Natural killer cell (primary cell): ENCODE measurements at regions not wholly inside any gene's neighbourhood (a gene's known extent, or its start where the extent isn't known, plus 50 kb on each side); places are given as distances from the start of the nearest gene placed in this dataset.
"Not testable (repeated sequence)": the region's sequence is repeated elsewhere in the genome, so short reads cannot be mapped to it uniquely, and the experiment has no call there.

Source experiments
- ATAC-seq, 3 donors: fragments of 150-1000 bp in 2 of 3; fragments of 200-7000 bp in 1 of 3; cut with Tn5 transposase; 1 replicate in 1 of 3; 2 replicates in 2 of 3; pipeline ENCODE4 v1.10.0; 2021; ENCODE audit warnings: mild to moderate bottlenecking in 2 of 3, moderate library complexity in 2 of 3
- DNase-seq, 2 donors: peaks; one replicate each; pipeline versions ENCODE4 v3.0.0 to v3.0.0-alpha.2; 2013 to 2021; ENCODE audit warnings: mixed read lengths in 1 of 2
- H3K27ac ChIP-seq: one replicate; pipeline ENCODE4 v1.5.1; 2013; ENCODE audit warnings: mild to moderate bottlenecking, low read length
- H3K27me3 ChIP-seq: one replicate; pipeline ENCODE4 v1.6.1; 2013; ENCODE audit warnings: low read length; ENCODE audit not compliant: control insufficient read depth, insufficient read depth
- H3K36me3 ChIP-seq: one replicate; pipeline ENCODE4 v1.6.1; 2013; ENCODE audit warnings: low read length; ENCODE audit not compliant: control insufficient read depth, insufficient read depth
- H3K4me1 ChIP-seq: one replicate; pipeline ENCODE4 v1.6.1; 2013; ENCODE audit warnings: low read length; ENCODE audit not compliant: control insufficient read depth, insufficient read depth
- H3K4me3 ChIP-seq: one replicate; pipeline ENCODE4 v1.5.1; 2013; ENCODE audit warnings: low read length
- H3K9me3 ChIP-seq: one replicate; pipeline ENCODE4 v1.6.1; 2013; ENCODE audit warnings: low read length; ENCODE audit not compliant: control insufficient read depth, insufficient read depth
- H3K27ac Mint-ChIP-seq, 2 donors: one replicate each; pipeline ENCODE4 v1.8.0; 2022; ENCODE audit warnings: mild to moderate bottlenecking in 2 of 2, mixed read lengths in 2 of 2, moderate library complexity in 1 of 2
- H3K27me3 Mint-ChIP-seq, 2 donors: one replicate each; pipeline ENCODE4 v1.8.0; 2022; ENCODE audit warnings: low read depth in 2 of 2, mixed read lengths in 2 of 2
- H3K36me3 Mint-ChIP-seq: one replicate; pipeline ENCODE4 v1.8.0; 2022; ENCODE audit warnings: mixed read lengths
- H3K4me1 Mint-ChIP-seq, 2 donors: one replicate each; pipeline ENCODE4 v1.8.0; 2022; ENCODE audit warnings: mixed read lengths in 2 of 2
- H3K4me3 Mint-ChIP-seq: one replicate; pipeline ENCODE4 v1.8.0; 2022; ENCODE audit warnings: mild to moderate bottlenecking, moderate library complexity, mixed read lengths
- H3K9me3 Mint-ChIP-seq, 2 donors: one replicate each; pipeline ENCODE4 v1.8.0; 2022; ENCODE audit warnings: mixed read lengths in 2 of 2
- WGBS: methylation state at CpG from one replicate; pipeline ENCODE4 v1.1.7; 2013; ENCODE audit warnings: missing lambda C conversion rate; ENCODE audit not compliant: insufficient coverage; 5-methylcytosine and 5-hydroxymethylcytosine counted together
- intact Hi-C: fragments of 100-400 bp; cut with micrococcal nuclease; formaldehyde crosslinking; loops from one replicate; pipeline ENCODE4 v1.14.2; 2022
- TF ChIP-seq, protein P1 (sequence below): fragments of 200-600 bp; IDR thresholded peaks from one replicate; pipeline ENCODE4 v1.8.0; 2022; ENCODE audit warnings: antibody characterized with exemption

GRCh38 chr1:34369701-34370455 is 193.2 kb downstream of the C1orf94 start:
- Mint-ChIP-seq H3K27ac (no peak overlapping the region), H3K27me3 (peaks cover 5 to 26% of the 10 kb centered on the region in 2 donors), H3K9me3 (no peaks in the 10 kb centered on the region), H3K36me3 (no peaks in the 10 kb centered on the region), H3K4me1 (no peaks in the 10 kb centered on the region), H3K4me3 (no peak overlapping the region)
- no peak for ATAC-seq
- DNase-seq, result no peak
- H3K4me3 ChIP-seq, result no peak overlapping the region
- H3K36me3 ChIP-seq, result no peaks in the 10 kb centered on the region
- no peaks in the 10 kb centered on the region for H3K27me3 ChIP-seq
- TF ChIP-seq, protein P1, sequence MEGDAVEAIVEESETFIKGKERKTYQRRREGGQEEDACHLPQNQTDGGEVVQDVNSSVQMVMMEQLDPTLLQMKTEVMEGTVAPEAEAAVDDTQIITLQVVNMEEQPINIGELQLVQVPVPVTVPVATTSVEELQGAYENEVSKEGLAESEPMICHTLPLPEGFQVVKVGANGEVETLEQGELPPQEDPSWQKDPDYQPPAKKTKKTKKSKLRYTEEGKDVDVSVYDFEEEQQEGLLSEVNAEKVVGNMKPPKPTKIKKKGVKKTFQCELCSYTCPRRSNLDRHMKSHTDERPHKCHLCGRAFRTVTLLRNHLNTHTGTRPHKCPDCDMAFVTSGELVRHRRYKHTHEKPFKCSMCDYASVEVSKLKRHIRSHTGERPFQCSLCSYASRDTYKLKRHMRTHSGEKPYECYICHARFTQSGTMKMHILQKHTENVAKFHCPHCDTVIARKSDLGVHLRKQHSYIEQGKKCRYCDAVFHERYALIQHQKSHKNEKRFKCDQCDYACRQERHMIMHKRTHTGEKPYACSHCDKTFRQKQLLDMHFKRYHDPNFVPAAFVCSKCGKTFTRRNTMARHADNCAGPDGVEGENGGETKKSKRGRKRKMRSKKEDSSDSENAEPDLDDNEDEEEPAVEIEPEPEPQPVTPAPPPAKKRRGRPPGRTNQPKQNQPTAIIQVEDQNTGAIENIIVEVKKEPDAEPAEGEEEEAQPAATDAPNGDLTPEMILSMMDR, result no peak
- intact Hi-C loops, result no loop called here
- H3K27ac ChIP-seq, result no peak overlapping the region
- H3K4me1 ChIP-seq, result no peaks in the 10 kb centered on the region
- 89% methylated on average over 10 of the region's 10 CpGs for WGBS
- H3K9me3 ChIP-seq, result no peaks in the 10 kb centered on the region

GRCh38 chr1:34370748-34371147 is 194.0 kb downstream of the C1orf94 start:
- peaks cover 8 to 25% of the 10 kb centered on the region in 2 donors for H3K27me3 Mint-ChIP-seq
- H3K36me3 Mint-ChIP-seq, result no peaks in the 10 kb centered on the region
- no peaks in the 10 kb centered on the region for H3K4me1 ChIP-seq
- H3K4me3 Mint-ChIP-seq, result no peak overlapping the region
- no peaks in the 10 kb centered on the region for H3K27me3 ChIP-seq
- TF ChIP-seq, protein P1, result no peak
- intact Hi-C loops, result no loop called here
- DNase-seq (no peak), ATAC-seq (no peak)
- no peaks in the 10 kb centered on the region for H3K4me1 Mint-ChIP-seq
- no peak overlapping the region for H3K27ac Mint-ChIP-seq
- no peaks in the 10 kb centered on the region for H3K9me3 ChIP-seq
- H3K36me3 ChIP-seq, result no peaks in the 10 kb centered on the region
- 74% methylated on average over 4 of the region's 4 CpGs for WGBS
- no peak overlapping the region for H3K27ac ChIP-seq
- H3K4me3 ChIP-seq, result no peak overlapping the region
- no peaks in the 10 kb centered on the region for H3K9me3 Mint-ChIP-seq

GRCh38 chr1:34371179-34371578 is 194.5 kb downstream of the C1orf94 start:
- H3K4me3 Mint-ChIP-seq, H3K4me1 ChIP-seq, H3K36me3 ChIP-seq, H3K27me3 ChIP-seq, H3K27ac Mint-ChIP-seq, H3K36me3 Mint-ChIP-seq, H3K9me3 ChIP-seq, DNase-seq, H3K4me3 ChIP-seq, H3K4me1 Mint-ChIP-seq, ATAC-seq, H3K9me3 Mint-ChIP-seq, H3K27ac ChIP-seq, intact Hi-C loops: not testable (repeated sequence)
- 77% methylated on average over 5 of the region's 5 CpGs for WGBS
- peaks cover 10 to 30% of the 10 kb centered on the region in 2 donors for H3K27me3 Mint-ChIP-seq

DNA sequence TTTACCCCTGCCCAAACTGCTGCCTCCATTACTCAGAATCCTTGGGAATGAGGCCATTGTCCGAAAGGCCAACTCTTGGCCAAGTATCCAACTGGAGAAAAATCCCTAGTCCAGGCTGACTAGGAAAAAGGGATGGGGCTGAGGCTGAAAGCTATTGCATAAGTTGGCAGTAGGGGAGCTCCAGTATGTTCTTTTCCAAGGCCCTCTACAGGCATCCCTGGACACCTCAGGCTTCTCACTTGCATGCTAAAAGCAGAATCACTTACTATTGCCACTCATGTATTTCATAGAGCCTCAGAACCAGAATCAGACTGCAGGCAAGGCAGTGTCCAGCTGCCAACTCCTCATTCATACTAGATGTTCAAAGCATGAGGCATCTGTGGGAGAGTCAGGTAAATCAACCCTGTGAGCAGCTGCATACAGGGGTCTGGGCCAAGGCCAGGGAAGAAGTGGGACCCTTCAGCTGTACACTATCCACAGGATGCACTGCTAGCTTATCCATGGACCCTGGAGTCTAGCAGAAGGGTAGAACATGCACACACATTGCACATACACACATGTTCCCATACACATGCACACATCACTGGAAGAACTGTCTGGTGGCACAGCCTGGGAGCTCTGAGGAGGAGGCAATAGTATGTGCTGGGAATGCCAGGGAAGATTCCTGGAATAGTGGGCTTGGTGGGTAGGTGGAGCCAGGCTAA is 195.3 kb downstream of the C1orf94 start:
- Mint-ChIP-seq H3K27me3 (peaks cover 14 to 38% of the 10 kb centered on the region in 2 donors), H3K36me3 (no peaks in the 10 kb centered on the region), H3K4me1 (no peaks in the 10 kb centered on the region), H3K4me3 (no peak overlapping the region), H3K27ac (no peak overlapping the region), H3K9me3 (no peaks in the 10 kb centered on the region)
- no peak for DNase-seq
- Histone ChIP-seq H3K9me3 (no peaks in the 10 kb centered on the region), H3K4me3 (no peak overlapping the region), H3K36me3 (no peaks in the 10 kb centered on the region), H3K27ac (no peak overlapping the region), H3K27me3 (no peaks in the 10 kb centered on the region), H3K4me1 (no peaks in the 10 kb centered on the region)
- TF ChIP-seq, protein P1, result no peak
- intact Hi-C loops, result no loop called here
- 43% methylated on average over 1 of the region's 1 CpG for WGBS
- ATAC-seq, result peak in 1 of 3 donors; percentile 30
